Lower leg skin (tissue), 4 donors: ENCODE measurements at regions not wholly inside any gene's neighbourhood (a gene's known extent, or its start where the extent isn't known, plus 50 kb on each side); places are given as distances from the start of the nearest gene placed in this dataset.

Source experiments
- DNase-seq, 2 donors: peaks; one replicate each; pipeline ENCODE4 v3.0.0-alpha.2; 2019; ENCODE audit warnings: low spot score in 2 of 2
- H3K4me3 ChIP-seq: fragments of 200-600 bp; sonication (generic); 2 replicates; pipeline ENCODE4 v1.5.1; 2017; ENCODE audit warnings: mild to moderate bottlenecking, low read depth; ENCODE audit not compliant: poor library complexity, severe bottlenecking
- POLR2A ChIP-seq, 2 donors: fragments of 450-650 bp; IDR thresholded peaks; one replicate each; pipeline ENCODE4 v1.6.1; 2016 to 2017; ENCODE audit warnings: antibody characterized with exemption in 2 of 2, mild to moderate bottlenecking in 1 of 2, moderate library complexity in 1 of 2
- WGBS, 2 donors: methylation state at CpG; one replicate each; pipeline ENCODE4 v1.1.5; 2018; 5-methylcytosine and 5-hydroxymethylcytosine counted together
- intact Hi-C: fragments of 100-400 bp; cut with DNase I; formaldehyde crosslinking; loops from one replicate; pipeline ENCODE4 v1.15.0; 2023; ENCODE audit warnings: low total_unique reads
- TF ChIP-seq, protein P1 (sequence below), 3 donors: fragments of 450-650 bp; IDR thresholded peaks; one replicate each; pipeline ENCODE4 v1.5.1; 2016; ENCODE audit warnings: antibody characterized with exemption in 3 of 3, mild to moderate bottlenecking in 3 of 3, moderate library complexity in 2 of 3

- 12 to 20% methylated on average over 9 to 10 of the region's 10 CpGs for WGBS, 2 donors
- TF ChIP-seq, protein P1, sequence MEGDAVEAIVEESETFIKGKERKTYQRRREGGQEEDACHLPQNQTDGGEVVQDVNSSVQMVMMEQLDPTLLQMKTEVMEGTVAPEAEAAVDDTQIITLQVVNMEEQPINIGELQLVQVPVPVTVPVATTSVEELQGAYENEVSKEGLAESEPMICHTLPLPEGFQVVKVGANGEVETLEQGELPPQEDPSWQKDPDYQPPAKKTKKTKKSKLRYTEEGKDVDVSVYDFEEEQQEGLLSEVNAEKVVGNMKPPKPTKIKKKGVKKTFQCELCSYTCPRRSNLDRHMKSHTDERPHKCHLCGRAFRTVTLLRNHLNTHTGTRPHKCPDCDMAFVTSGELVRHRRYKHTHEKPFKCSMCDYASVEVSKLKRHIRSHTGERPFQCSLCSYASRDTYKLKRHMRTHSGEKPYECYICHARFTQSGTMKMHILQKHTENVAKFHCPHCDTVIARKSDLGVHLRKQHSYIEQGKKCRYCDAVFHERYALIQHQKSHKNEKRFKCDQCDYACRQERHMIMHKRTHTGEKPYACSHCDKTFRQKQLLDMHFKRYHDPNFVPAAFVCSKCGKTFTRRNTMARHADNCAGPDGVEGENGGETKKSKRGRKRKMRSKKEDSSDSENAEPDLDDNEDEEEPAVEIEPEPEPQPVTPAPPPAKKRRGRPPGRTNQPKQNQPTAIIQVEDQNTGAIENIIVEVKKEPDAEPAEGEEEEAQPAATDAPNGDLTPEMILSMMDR (IDR thresholded peaks at IDR 0.05), result no peak
- no peak for TF ChIP-seq POLR2A (IDR thresholded peaks at IDR 0.05)
- no peak overlapping the region for H3K4me3 ChIP-seq
- no peak for DNase-seq
- intact Hi-C loops, result no loop called here
Measured at GRCh38 chr1:9449110-9449627, 90.1 kb upstream of the SLC25A33 start.

- TF ChIP-seq POLR2A (IDR thresholded peaks at IDR 0.05), result no peak
- TF ChIP-seq, protein P1 (IDR thresholded peaks at IDR 0.05), result no peak
- DNase-seq, result peak in 1 of 2 donors; percentile 49
- H3K4me3 ChIP-seq, result no peak overlapping the region
- WGBS, 2 donors, result 58 to 75% methylated on average over 8 to 12 of the region's 12 CpGs
- intact Hi-C loops, result loop anchor here (10.0 kb wide), 1 partner anchor 165 kb away; no protein-coding TSS in a partner anchor
Measured at GRCh38 chr1:9449976-9450696, 89.1 kb upstream of the SLC25A33 start.

DNA sequence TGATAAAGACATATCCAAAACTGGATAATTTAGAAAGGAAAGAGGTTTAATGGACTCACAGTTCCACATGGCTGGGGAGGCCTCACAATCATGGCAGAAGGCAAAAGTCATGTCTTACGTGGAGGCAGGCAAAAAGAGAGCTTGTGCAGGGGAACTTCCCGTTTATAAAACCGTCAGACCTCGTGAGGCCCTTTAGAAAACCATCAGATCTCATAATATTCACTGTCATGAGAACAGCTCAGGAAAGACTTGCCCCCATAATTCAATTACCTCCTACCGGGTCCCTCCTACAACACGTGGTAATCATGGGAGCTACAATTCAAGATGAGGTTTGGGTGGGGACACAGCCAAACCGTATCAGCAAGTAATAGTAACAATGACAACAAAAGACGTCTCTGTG is 88.2 kb upstream of the SLC25A33 start:
- intact Hi-C loops, result loop anchor here (10.0 kb wide), 1 partner anchor 166 kb away; no protein-coding TSS in a partner anchor
- H3K4me3 ChIP-seq, result no peak overlapping the region
- no peak for DNase-seq
- 79 to 80% methylated on average over 8 of the region's 8 CpGs for WGBS, 2 donors
- no peak for TF ChIP-seq POLR2A (IDR thresholded peaks at IDR 0.05)
- TF ChIP-seq, protein P1 (IDR thresholded peaks at IDR 0.05), result no peak

- intact Hi-C loops, result loop anchor here (10.0 kb wide), 1 partner anchor 168 kb away; no protein-coding TSS in a partner anchor
- DNase-seq, result no peak
- TF ChIP-seq POLR2A (IDR thresholded peaks at IDR 0.05), result no peak
- TF ChIP-seq, protein P1 (IDR thresholded peaks at IDR 0.05), result no peak
- H3K4me3 ChIP-seq, result no peak overlapping the region
- 87 to 90% methylated on average over 6 of the region's 6 CpGs for WGBS, 2 donors
Measured at GRCh38 chr1:9452516-9453140, 86.6 kb upstream of the SLC25A33 start.

GRCh38 chr1:9453375-9453774 is 85.9 kb upstream of the SLC25A33 start:
- TF ChIP-seq POLR2A (IDR thresholded peaks at IDR 0.05), result no peak
- TF ChIP-seq, protein P1 (IDR thresholded peaks at IDR 0.05), result no peak
- DNase-seq, result no peak
- H3K4me3 ChIP-seq, result no peak overlapping the region
- 94 to 95% methylated on average over 13 of the region's 13 CpGs for WGBS, 2 donors
- intact Hi-C loops, result loop anchor here (10.0 kb wide), 1 partner anchor 169 kb away; no protein-coding TSS in a partner anchor
